HepG2 (cell line): ENCODE measurements at regions not wholly inside any gene's neighbourhood (a gene's known extent, or its start where the extent isn't known, plus 50 kb on each side); places are given as distances from the start of the nearest gene placed in this dataset.

Experiments used
- ATAC-seq: fragments of 200-7000 bp; cut with Tn5 transposase; 3 replicates; pipeline ENCODE4 v1.9.1; 2020; ENCODE audit warnings: mild to moderate bottlenecking, moderate library complexity
- BruUV-seq: library from RNA; stranded (reverse); fragments of 400-500 nt; replicated peaks from 2 replicates; lab custom pipeline; 2021; lab: Mats Ljungman, UMichigan
- CTCF ChIA-PET: fragments of 300-600 bp; formaldehyde crosslinking; extraction: SDS; loops from one replicate; lab custom pipeline; 2021; ENCODE audit warnings: low total read pairs, inconsistent platforms, low intra/inter-chr PET ratio; lab: Yijun Ruan, JAX
- POLR2A ChIA-PET: fragments of 350-600 bp; sonication (Branson Sonifier 250); formaldehyde crosslinking; loops from one replicate; lab custom pipeline; 2020; ENCODE audit warnings: antibody characterized with exemption, inconsistent platforms; lab: Yijun Ruan, JAX
- DNase-seq: peaks from one replicate; pipeline ENCODE4 v3.0.0-alpha.2; 2015; ENCODE audit warnings: low spot score
- FAIRE-seq: peaks from 3 replicates; lab custom pipeline; 2011; peaks lifted over from hg19 to GRCh38; lab: Jason Lieb, UNC
- H2AFZ ChIP-seq: one replicate; pipeline ENCODE4 v1.6.1; 2011; ENCODE audit warnings: low read length, inconsistent platforms
- H3K27ac ChIP-seq: fragments of 300-600 bp; 3 replicates; pipeline ENCODE4 v1.8.0; 2011; ENCODE audit warnings: mixed run types, mild to moderate bottlenecking, mixed read lengths, low read length, inconsistent platforms; ENCODE audit not compliant: insufficient read depth; ENCODE audit errors: extremely low read length
- H3K27me3 ChIP-seq, 2 experiments: fragments of 200-600 bp in 1 of 2; 2 replicates in 1 of 2; 3 replicates in 1 of 2; pipeline versions ENCODE4 v1.6.0 to v1.8.0; 2011; ENCODE audit warnings: low read length in 2 of 2, mild to moderate bottlenecking in 2 of 2, moderate library complexity in 2 of 2, inconsistent platforms in 1 of 2; ENCODE audit not compliant: insufficient read depth in 2 of 2, control insufficient read depth in 1 of 2
- H3K36me3 ChIP-seq, 2 experiments: fragments of 200-600 bp in 1 of 2; replicated peaks in 1 of 2; 2 replicates in 1 of 2; 3 replicates in 1 of 2; pipeline versions ENCODE4 v1.5.1 to v1.8.0; 2011; ENCODE audit warnings: low read length in 2 of 2, inconsistent platforms in 1 of 2; ENCODE audit not compliant: insufficient read depth in 2 of 2, control insufficient read depth in 1 of 2
- H3K4me1 ChIP-seq: 2 replicates; pipeline ENCODE4 v1.5.1; 2012; ENCODE audit warnings: low read length, inconsistent platforms; ENCODE audit not compliant: insufficient read depth
- H3K4me2 ChIP-seq: 2 replicates; pipeline ENCODE4 v1.6.0; 2011; ENCODE audit warnings: low read depth, low read length, inconsistent platforms
- H3K4me3 ChIP-seq, 3 experiments: fragments of 200-600 bp in 1 of 3; sonication (generic), shearing (Covaris generic) in 1 of 3; replicated peaks in 1 of 3; 2 replicates each; pipeline ENCODE4 v1.5.1; 2011 to 2016; ENCODE audit warnings: low read length in 3 of 3, inconsistent platforms in 2 of 3, low read depth in 2 of 3, mild to moderate bottlenecking in 2 of 3, control low read depth in 1 of 3, mixed read lengths in 1 of 3; ENCODE audit not compliant: insufficient read depth in 1 of 3
- H3K79me2 ChIP-seq: one replicate; pipeline ENCODE4 v1.6.1; 2011; ENCODE audit warnings: low read length, inconsistent platforms; ENCODE audit not compliant: insufficient read depth
- H3K9ac ChIP-seq: 2 replicates; pipeline ENCODE4 v1.6.0; 2011; ENCODE audit warnings: mild to moderate bottlenecking, low read depth, low read length, inconsistent platforms; ENCODE audit not compliant: insufficient read depth
- H3K9me3 ChIP-seq: 2 replicates; pipeline ENCODE4 v1.5.1; 2012; ENCODE audit warnings: mild to moderate bottlenecking, low read length
- H4K20me1 ChIP-seq: 2 replicates; pipeline ENCODE4 v1.6.0; 2011; ENCODE audit warnings: inconsistent platforms, mild to moderate bottlenecking, low read length, moderate library complexity; ENCODE audit not compliant: insufficient read depth
- BRCA1 ChIP-seq: sonication (generic); formaldehyde crosslinking; IDR thresholded peaks from 2 replicates; pipeline ENCODE4 v1.4.0; 2020; ENCODE audit warnings: missing genetic modification reagents
- GZF1 ChIP-seq: sonication (generic); formaldehyde crosslinking; IDR thresholded peaks from 2 replicates; pipeline ENCODE4 v1.5.1; 2020; ENCODE audit warnings: mild to moderate bottlenecking, missing genetic modification reagents
- MEIS2 ChIP-seq: sonication (generic); formaldehyde crosslinking; IDR thresholded peaks from 2 replicates; pipeline ENCODE4 v1.9.0; 2021; ENCODE audit warnings: mild to moderate bottlenecking, missing genetic modification reagents
- MZF1 ChIP-seq: sonication (generic); formaldehyde crosslinking; IDR thresholded peaks from 2 replicates; pipeline ENCODE4 v1.8.1; 2023; ENCODE audit warnings: mild to moderate bottlenecking, missing genetic modification reagents, borderline replicate concordance
- NONO ChIP-seq, 2 experiments: fragments of 450-650 bp in 1 of 2; sonication (generic) in 1 of 2; formaldehyde crosslinking in 1 of 2; IDR thresholded peaks in 1 of 2; conservative IDR thresholded peaks in 1 of 2; 2 replicates each; pipeline versions ENCODE4 v1.6.1 to v1.8.0; 2017 to 2022; ENCODE audit warnings: mild to moderate bottlenecking in 1 of 2, missing genetic modification reagents in 1 of 2, moderate library complexity in 1 of 2
- SNAPC2 ChIP-seq: sonication (generic); formaldehyde crosslinking; IDR thresholded peaks from 2 replicates; pipeline ENCODE4 v1.8.1; 2022; ENCODE audit warnings: mild to moderate bottlenecking, missing genetic modification reagents
- ZBTB7A ChIP-seq: sonication (generic); formaldehyde crosslinking; IDR thresholded peaks from 2 replicates; pipeline ENCODE4 v1.8.0; 2022; ENCODE audit warnings: mild to moderate bottlenecking, missing genetic modification reagents
- ZFP36L1 ChIP-seq: sonication (generic); formaldehyde crosslinking; IDR thresholded peaks from 2 replicates; pipeline ENCODE4 v1.8.0; 2022; ENCODE audit warnings: mild to moderate bottlenecking, missing genetic modification reagents, moderate library complexity
- ZMYM4 ChIP-seq: sonication (generic); formaldehyde crosslinking; IDR thresholded peaks from 2 replicates; pipeline ENCODE4 v1.8.1; 2023; ENCODE audit warnings: mild to moderate bottlenecking, missing genetic modification reagents
- ZNF143 ChIP-seq: sonication (generic); formaldehyde crosslinking; IDR thresholded peaks from 2 replicates; pipeline ENCODE4 v1.4.0; 2020; ENCODE audit warnings: missing genetic modification reagents
- ZNF20 ChIP-seq: sonication (generic); formaldehyde crosslinking; IDR thresholded peaks from 2 replicates; pipeline ENCODE4 v1.4.0; 2020; ENCODE audit warnings: mild to moderate bottlenecking, moderate library complexity, missing genetic modification reagents
- ZNF230 ChIP-seq: sonication (generic); formaldehyde crosslinking; IDR thresholded peaks from 2 replicates; pipeline ENCODE4 v1.4.0; 2020; ENCODE audit warnings: mild to moderate bottlenecking, missing genetic modification reagents
- ZNF44 ChIP-seq: sonication (generic); formaldehyde crosslinking; IDR thresholded peaks from 2 replicates; pipeline ENCODE4 v1.5.1; 2020; ENCODE audit warnings: mild to moderate bottlenecking, missing genetic modification reagents
- ZSCAN29 ChIP-seq: sonication (generic); formaldehyde crosslinking; conservative IDR thresholded peaks from 2 replicates; pipeline ENCODE4 v1.4.0; 2020; ENCODE audit warnings: mild to moderate bottlenecking, missing genetic modification reagents
- WGBS: methylation state at CpG from one replicate; pipeline ENCODE4 v1.1.6; 2017; ENCODE audit warnings: low lambda C conversion rate; 5-methylcytosine and 5-hydroxymethylcytosine counted together
- in situ Hi-C: cut with HindIII; loops from 2 replicates; pipeline ENCODE4 v1.10.0; 2017; ENCODE audit warnings: low pct_unique_long_range_greater_than_20kb; ENCODE audit not compliant: extremely low pct_ligation_motif_present
- intact Hi-C: fragments of 100-400 bp; cut with micrococcal nuclease; formaldehyde crosslinking; loops from one replicate; pipeline ENCODE4 v1.10.0; 2022; ENCODE audit not compliant: unreplicated experiment
- TF ChIP-seq, protein P1 (sequence below): sonication (generic); formaldehyde crosslinking; IDR thresholded peaks from 2 replicates; pipeline ENCODE4 v1.4.0; 2020; ENCODE audit warnings: mild to moderate bottlenecking, missing genetic modification reagents
- TF ChIP-seq, protein P2 (sequence below): sonication (generic); formaldehyde crosslinking; IDR thresholded peaks from 2 replicates; pipeline ENCODE4 v1.5.1; 2020; ENCODE audit warnings: missing genetic modification reagents, mild to moderate bottlenecking, borderline replicate concordance

DNA sequence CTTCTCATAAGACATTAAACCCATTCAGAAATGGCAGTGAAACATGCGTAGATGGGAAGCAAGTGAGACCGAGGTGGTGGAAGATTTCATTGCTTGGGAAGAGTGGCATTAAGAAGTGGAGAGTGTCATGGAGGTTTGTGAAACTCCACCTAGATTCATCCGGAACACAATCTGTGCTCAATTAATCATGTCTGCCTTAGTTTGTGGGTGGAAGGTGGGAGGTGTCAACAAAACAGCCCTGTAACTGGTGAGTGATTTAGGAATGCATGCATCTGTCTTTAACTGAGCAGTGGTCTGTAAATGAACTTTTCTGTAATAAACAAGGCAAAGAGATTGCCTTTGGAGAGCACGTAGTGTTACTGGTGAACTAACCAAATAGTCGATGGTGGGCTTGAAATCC is 113.7 kb downstream of the WNT5A start:
- Histone ChIP-seq H3K9ac (no peak overlapping the region), H3K4me1 (no peaks in the 10 kb centered on the region), H4K20me1 (no peaks in the 10 kb centered on the region), H2AFZ (no peak overlapping the region), H3K36me3 (no peaks in the 10 kb centered on the region), H3K9me3 (no peaks in the 10 kb centered on the region), H3K79me2 (no peaks in the 10 kb centered on the region), H3K4me2 (no peak overlapping the region), H3K4me3 (no peak overlapping the region), H3K27ac (no peak overlapping the region), H3K27me3 (no peaks in the 10 kb centered on the region)
- intact Hi-C loops: no loop called here
- no peak for ATAC-seq
- POLR2A ChIA-PET: no interaction called here
- no TSS peak for BruUV-seq
- TF ChIP-seq MZF1 (CRISPR knock-in tag): no peak
- TF ChIP-seq ZBTB7A (CRISPR knock-in tag): no peak
- in situ Hi-C loops: no loop called here
- 50% methylated on average over 5 of the region's 5 CpGs for WGBS
- no peak for DNase-seq
- FAIRE-seq: no peak
- CTCF ChIA-PET: no interaction called here

DNA sequence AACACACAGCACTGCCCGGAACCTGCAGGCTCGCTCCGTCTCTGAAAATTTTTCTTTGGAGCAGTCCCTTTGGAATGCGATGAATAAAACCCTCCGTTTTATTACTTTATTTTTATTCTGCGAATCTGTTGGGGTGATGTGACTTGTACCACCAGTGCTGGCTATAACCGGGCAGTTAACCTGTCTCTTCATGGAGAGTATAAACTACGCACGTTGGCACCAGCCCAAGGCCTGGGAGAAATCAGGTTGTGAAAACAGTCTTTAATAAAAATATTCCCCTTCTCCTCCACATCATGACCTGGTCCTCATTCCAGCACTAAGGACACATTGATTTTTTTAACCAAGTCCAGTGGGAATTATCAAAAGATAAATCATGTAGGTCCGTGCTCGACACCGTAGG is 116.8 kb downstream of the WNT5A start:
- Histone ChIP-seq H3K27ac (no peak overlapping the region), H3K4me2 (no peak overlapping the region)

More for the DNA sequence above, 116.8 kb downstream of the WNT5A start:
- Histone ChIP-seq H3K79me2 (no peaks in the 10 kb centered on the region), H3K9me3 (no peaks in the 10 kb centered on the region), H3K27me3 (no peaks in the 10 kb centered on the region), H3K9ac (no peak overlapping the region), H3K4me1 (no peaks in the 10 kb centered on the region), H3K36me3 (no peaks in the 10 kb centered on the region), H3K4me3 (no peak overlapping the region), H2AFZ (no peak overlapping the region), H4K20me1 (no peaks in the 10 kb centered on the region)
- FAIRE-seq: no peak
- DNase-seq: no peak
- POLR2A ChIA-PET: no interaction called here
- ATAC-seq: no peak
- BruUV-seq: no TSS peak
- CTCF ChIA-PET: no interaction called here
- TF ChIP-seq ZSCAN29 (CRISPR knock-in tag): no peak
- TF ChIP-seq, protein P1, sequence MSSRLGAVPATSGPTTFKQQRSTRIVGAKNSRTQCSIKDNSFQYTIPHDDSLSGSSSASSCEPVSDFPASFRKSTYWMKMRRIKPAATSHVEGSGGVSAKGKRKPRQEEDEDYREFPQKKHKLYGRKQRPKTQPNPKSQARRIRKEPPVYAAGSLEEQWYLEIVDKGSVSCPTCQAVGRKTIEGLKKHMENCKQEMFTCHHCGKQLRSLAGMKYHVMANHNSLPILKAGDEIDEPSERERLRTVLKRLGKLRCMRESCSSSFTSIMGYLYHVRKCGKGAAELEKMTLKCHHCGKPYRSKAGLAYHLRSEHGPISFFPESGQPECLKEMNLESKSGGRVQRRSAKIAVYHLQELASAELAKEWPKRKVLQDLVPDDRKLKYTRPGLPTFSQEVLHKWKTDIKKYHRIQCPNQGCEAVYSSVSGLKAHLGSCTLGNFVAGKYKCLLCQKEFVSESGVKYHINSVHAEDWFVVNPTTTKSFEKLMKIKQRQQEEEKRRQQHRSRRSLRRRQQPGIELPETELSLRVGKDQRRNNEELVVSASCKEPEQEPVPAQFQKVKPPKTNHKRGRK: no peak
- TF ChIP-seq ZMYM4: no peak
- TF ChIP-seq ZNF20 (CRISPR knock-in tag): no peak
- no peak for TF ChIP-seq ZNF230 (CRISPR knock-in tag)
- TF ChIP-seq NONO (IDR thresholded peaks at IDR 0.05): no peak
- TF ChIP-seq NONO (CRISPR knock-in tag; conservative IDR thresholded peaks at IDR 0.05): no peak
- TF ChIP-seq, protein P2, sequence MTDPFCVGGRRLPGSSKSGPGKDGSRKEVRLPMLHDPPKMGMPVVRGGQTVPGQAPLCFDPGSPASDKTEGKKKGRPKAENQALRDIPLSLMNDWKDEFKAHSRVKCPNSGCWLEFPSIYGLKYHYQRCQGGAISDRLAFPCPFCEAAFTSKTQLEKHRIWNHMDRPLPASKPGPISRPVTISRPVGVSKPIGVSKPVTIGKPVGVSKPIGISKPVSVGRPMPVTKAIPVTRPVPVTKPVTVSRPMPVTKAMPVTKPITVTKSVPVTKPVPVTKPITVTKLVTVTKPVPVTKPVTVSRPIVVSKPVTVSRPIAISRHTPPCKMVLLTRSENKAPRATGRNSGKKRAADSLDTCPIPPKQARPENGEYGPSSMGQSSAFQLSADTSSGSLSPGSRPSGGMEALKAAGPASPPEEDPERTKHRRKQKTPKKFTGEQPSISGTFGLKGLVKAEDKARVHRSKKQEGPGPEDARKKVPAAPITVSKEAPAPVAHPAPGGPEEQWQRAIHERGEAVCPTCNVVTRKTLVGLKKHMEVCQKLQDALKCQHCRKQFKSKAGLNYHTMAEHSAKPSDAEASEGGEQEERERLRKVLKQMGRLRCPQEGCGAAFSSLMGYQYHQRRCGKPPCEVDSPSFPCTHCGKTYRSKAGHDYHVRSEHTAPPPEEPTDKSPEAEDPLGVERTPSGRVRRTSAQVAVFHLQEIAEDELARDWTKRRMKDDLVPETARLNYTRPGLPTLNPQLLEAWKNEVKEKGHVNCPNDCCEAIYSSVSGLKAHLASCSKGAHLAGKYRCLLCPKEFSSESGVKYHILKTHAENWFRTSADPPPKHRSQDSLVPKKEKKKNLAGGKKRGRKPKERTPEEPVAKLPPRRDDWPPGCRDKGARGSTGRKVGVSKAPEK (CRISPR knock-in tag): no peak
- no peak for TF ChIP-seq ZNF143 (CRISPR knock-in tag)
- no peak for TF ChIP-seq GZF1 (CRISPR knock-in tag)
- no peak for TF ChIP-seq ZNF44 (CRISPR knock-in tag)
- no peak for TF ChIP-seq BRCA1
- no peak for TF ChIP-seq MEIS2
- TF ChIP-seq ZFP36L1 (CRISPR knock-in tag): no peak
- TF ChIP-seq SNAPC2 (CRISPR knock-in tag): no peak
- intact Hi-C loops (no loop called here), in situ Hi-C loops (no loop called here)
- WGBS: 50% methylated on average over 12 of the region's 12 CpGs
